Naive B cell (primary cell): ENCODE measurements at regions not wholly inside any gene's neighbourhood (a gene's known extent, or its start where the extent isn't known, plus 50 kb on each side); places are given as distances from the start of the nearest gene placed in this dataset.

Source experiments
- ATAC-seq, 2 donors: fragments of 150-1000 bp; cut with Tn5 transposase; 2 replicates each; pipeline ENCODE4 v1.10.0; 2021; ENCODE audit warnings: low read depth in 2 of 2, mild to moderate bottlenecking in 2 of 2, moderate library complexity in 2 of 2
- DNase-seq: peaks from one replicate; pipeline ENCODE4 v3.0.0; 2022
- H3K27ac Mint-ChIP-seq, 6 donors: one replicate each; pipeline ENCODE4 v1.8.0; 2020 to 2022; ENCODE audit warnings: mild to moderate bottlenecking in 6 of 6, mixed read lengths in 6 of 6, moderate library complexity in 5 of 6, inconsistent platforms in 2 of 6
- H3K27me3 Mint-ChIP-seq, 3 donors: one replicate each; pipeline ENCODE4 v1.8.0; 2021 to 2022; ENCODE audit warnings: mixed read lengths in 3 of 3, mild to moderate bottlenecking in 1 of 3
- H3K36me3 Mint-ChIP-seq, 2 donors: one replicate each; pipeline ENCODE4 v1.8.0; 2020 to 2022; ENCODE audit warnings: mixed read lengths in 2 of 2, inconsistent platforms in 1 of 2, mild to moderate bottlenecking in 1 of 2
- H3K4me1 Mint-ChIP-seq, 3 donors: one replicate each; pipeline ENCODE4 v1.8.0; 2020 to 2022; ENCODE audit warnings: mixed read lengths in 3 of 3, inconsistent platforms in 1 of 3, mild to moderate bottlenecking in 1 of 3, moderate library complexity in 1 of 3
- H3K4me3 Mint-ChIP-seq, 8 donors: one replicate each; pipeline ENCODE4 v1.8.0; 2020 to 2022; ENCODE audit warnings: mild to moderate bottlenecking in 8 of 8, mixed read lengths in 8 of 8, moderate library complexity in 8 of 8, inconsistent platforms in 2 of 8
- H3K9me3 Mint-ChIP-seq, 7 donors: one replicate each; pipeline ENCODE4 v1.8.0; 2020 to 2022; ENCODE audit warnings: mixed read lengths in 7 of 7, mild to moderate bottlenecking in 5 of 7, inconsistent platforms in 2 of 7, moderate library complexity in 1 of 7

DNA sequence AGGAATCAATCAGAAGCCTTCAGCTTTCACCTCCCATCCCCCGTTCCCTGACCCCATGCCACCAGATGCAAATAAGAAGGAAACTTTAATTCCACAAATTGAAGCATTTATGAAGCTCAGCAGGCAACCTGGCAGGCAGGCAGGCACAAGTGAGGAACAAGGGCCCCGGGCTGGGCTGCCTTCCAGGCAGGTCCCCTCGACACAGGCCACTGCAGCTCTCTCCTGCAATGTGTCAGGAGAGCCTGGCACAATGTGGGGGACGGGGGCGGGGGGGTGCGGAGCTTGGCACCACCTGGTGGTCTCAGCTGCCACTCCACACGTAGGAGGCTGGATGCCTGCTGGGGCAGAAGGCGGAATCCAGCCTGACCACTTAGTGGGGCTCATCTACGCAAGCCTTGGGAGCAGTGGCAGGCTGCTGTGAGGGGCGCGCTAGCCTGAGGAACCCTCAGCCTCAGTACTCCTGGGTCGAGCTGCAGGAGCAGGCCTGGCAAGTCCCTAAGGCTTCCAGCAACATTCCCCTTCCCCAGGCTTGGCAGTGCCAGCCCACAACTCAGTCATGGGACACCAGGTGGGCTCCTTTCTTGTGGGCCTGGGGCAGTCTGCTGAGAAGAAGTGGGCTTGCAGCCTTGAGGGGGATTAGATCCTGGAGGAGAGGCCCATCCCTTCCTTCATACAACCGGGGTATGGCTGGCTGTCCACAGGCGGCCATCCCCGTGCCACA is 50.2 kb upstream of the KCNMB1 start:
- ATAC-seq: no peak
- Mint-ChIP-seq H3K27ac (no peak overlapping the region), H3K36me3 (no peaks in the 10 kb centered on the region), H3K4me3 (no peak overlapping the region), H3K27me3 (peaks cover 0 to 5% (median 0%) of the 10 kb centered on the region in 3 donors), H3K9me3 (no peaks in the 10 kb centered on the region), H3K4me1 (no peaks in the 10 kb centered on the region)
- DNase-seq: no peak
